Heart right ventricle (tissue), 16 donors: ENCODE measurements at regions not wholly inside any gene's neighbourhood (a gene's known extent, or its start where the extent isn't known, plus 50 kb on each side); places are given as distances from the start of the nearest gene placed in this dataset.

Experiments
- ATAC-seq, 8 donors: fragments of 200-7000 bp; cut with Tn5 transposase; one replicate each; pipeline ENCODE4 v1.9.1; 2020; ENCODE audit warnings: mild to moderate bottlenecking in 8 of 8, moderate library complexity in 8 of 8, moderate number of reproducible peaks in 1 of 8
- DNase-seq, 2 donors: peaks; one replicate each; pipeline ENCODE4 v3.0.0-alpha.2; 2020
- H3K27ac ChIP-seq, 10 donors: fragments of 200-600 bp; sonication (generic) in 2 of 10; one replicate each; pipeline versions ENCODE4 v1.5.0 to v1.8.0; 2020 to 2022; ENCODE audit warnings: mild to moderate bottlenecking in 3 of 10
- H3K27me3 ChIP-seq, 7 donors: fragments of 200-600 bp; one replicate each; pipeline ENCODE4 v1.8.0; 2021 to 2022; ENCODE audit warnings: mild to moderate bottlenecking in 2 of 7
- H3K36me3 ChIP-seq, 9 donors: fragments of 200-600 bp; sonication (generic) in 1 of 9; one replicate each; pipeline versions ENCODE4 v1.5.0 to v1.8.0; 2020 to 2022; ENCODE audit warnings: mild to moderate bottlenecking in 2 of 9
- H3K4me1 ChIP-seq, 9 donors: fragments of 200-600 bp; sonication (generic) in 1 of 9; one replicate each; pipeline versions ENCODE4 v1.5.0 to v1.8.0; 2020 to 2022; ENCODE audit warnings: mild to moderate bottlenecking in 4 of 9
- H3K4me3 ChIP-seq, 10 donors: fragments of 200-600 bp; sonication (generic) in 2 of 10; one replicate each; pipeline versions ENCODE4 v1.5.0 to v1.8.0; 2020 to 2022; ENCODE audit warnings: mild to moderate bottlenecking in 7 of 10, moderate library complexity in 2 of 10
- H3K9me3 ChIP-seq, 11 donors: fragments of 200-600 bp in 10 of 11; sonication (generic) in 2 of 11; one replicate each; pipeline versions ENCODE4 v1.5.0 to v1.8.0; 2013 to 2022; ENCODE audit warnings: mild to moderate bottlenecking in 2 of 11, control low read depth in 1 of 11, moderate library complexity in 1 of 11
- WGBS, 2 donors: extraction: QIAGEN DNeasy Blood & Tissue Kit; methylation state at CpG; one replicate each; pipeline ENCODE4 v1.1.7; 2013; ENCODE audit warnings: inconsistent platforms in 1 of 2; 5-methylcytosine and 5-hydroxymethylcytosine counted together
- intact Hi-C, 10 donors: fragments of 100-400 bp; cut with DNase I; formaldehyde crosslinking; loops; one replicate each; pipeline versions ENCODE4 v1.11.1 to v1.14.2; 2022
- TF ChIP-seq, protein P1 (sequence below), 9 donors: fragments of 200-600 bp; sonication (generic) in 2 of 9; IDR thresholded peaks; one replicate each; pipeline versions ENCODE4 v1.5.0 to v1.8.0; 2021 to 2022; ENCODE audit warnings: antibody characterized with exemption in 9 of 9, mild to moderate bottlenecking in 5 of 9, moderate library complexity in 1 of 9
- donor health status: Arrhythmogenic right ventricular cardiomyopathy.
- donor health status: ischemic (EF 13 %, LVEDD 7.1; RV severe dilation, severe dysfunction).
- donor health status: healthy with polysubstance abuse.
- donor health status: DM: no; HTN: yes; CAD: no.
- donor health status: DM: no; HTN: no; CAD: no.
- donor health status: ischemic (EF 25% LVEDD 6.9; RV normal size, moderate dysfunction).
- donor health status: ischemic (EF 25% LVEDD 5.7; RV mildly dilated, moderate dysfunction).
- donor health status: healthy.
- donor health status: DM: yes; HTN: yes; CAD: no.
- donor health status: Ischemic cardiomyopathy.
- donor health status: ischemic (EF 35%, LVEDD 5.7; RV mildly dilated, moderate dysfunction).
- donor health status: nonischemic (EF 11% LVEDD 7.7; RV severe dilation, severe dysfunction).
- donor health status: DM: yes; HTN: yes; CAD: no.
- donor health status: PGD.
- donor health status: ischemic (EF 29% LVEDD 5.4; RV normal size, mild dysfunction).
- donor health status: nonischemic (EF 23%, LVEDD 6.1; RV moderate dilation, normal function).

- ATAC-seq (no peak), DNase-seq (no peak)
- H3K4me3 ChIP-seq: no peak overlapping the region
- no peak overlapping the region for H3K27ac ChIP-seq
- H3K4me1 ChIP-seq: no peaks in the 10 kb centered on the region
- H3K36me3 ChIP-seq: no peaks in the 10 kb centered on the region
- H3K9me3 ChIP-seq: peaks cover 0 to 10% (median 0%) of the 10 kb centered on the region in 11 donors
- H3K27me3 ChIP-seq: peaks cover 0 to 18% (median 0%) of the 10 kb centered on the region in 7 donors
- intact Hi-C loops: loop anchor here in 1 of 10 donors (10.0 kb wide), 1 partner anchor 895 kb away; no protein-coding TSS in a partner anchor
- TF ChIP-seq, protein P1, sequence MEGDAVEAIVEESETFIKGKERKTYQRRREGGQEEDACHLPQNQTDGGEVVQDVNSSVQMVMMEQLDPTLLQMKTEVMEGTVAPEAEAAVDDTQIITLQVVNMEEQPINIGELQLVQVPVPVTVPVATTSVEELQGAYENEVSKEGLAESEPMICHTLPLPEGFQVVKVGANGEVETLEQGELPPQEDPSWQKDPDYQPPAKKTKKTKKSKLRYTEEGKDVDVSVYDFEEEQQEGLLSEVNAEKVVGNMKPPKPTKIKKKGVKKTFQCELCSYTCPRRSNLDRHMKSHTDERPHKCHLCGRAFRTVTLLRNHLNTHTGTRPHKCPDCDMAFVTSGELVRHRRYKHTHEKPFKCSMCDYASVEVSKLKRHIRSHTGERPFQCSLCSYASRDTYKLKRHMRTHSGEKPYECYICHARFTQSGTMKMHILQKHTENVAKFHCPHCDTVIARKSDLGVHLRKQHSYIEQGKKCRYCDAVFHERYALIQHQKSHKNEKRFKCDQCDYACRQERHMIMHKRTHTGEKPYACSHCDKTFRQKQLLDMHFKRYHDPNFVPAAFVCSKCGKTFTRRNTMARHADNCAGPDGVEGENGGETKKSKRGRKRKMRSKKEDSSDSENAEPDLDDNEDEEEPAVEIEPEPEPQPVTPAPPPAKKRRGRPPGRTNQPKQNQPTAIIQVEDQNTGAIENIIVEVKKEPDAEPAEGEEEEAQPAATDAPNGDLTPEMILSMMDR (IDR thresholded peaks at IDR 0.05): no peak
- 81 to 87% methylated on average over 11 of the region's 11 CpGs for WGBS, 2 donors
These were observed 248.4 kb upstream of the IRX2 start for GRCh38 chr5:2999926-3000325.

DNA sequence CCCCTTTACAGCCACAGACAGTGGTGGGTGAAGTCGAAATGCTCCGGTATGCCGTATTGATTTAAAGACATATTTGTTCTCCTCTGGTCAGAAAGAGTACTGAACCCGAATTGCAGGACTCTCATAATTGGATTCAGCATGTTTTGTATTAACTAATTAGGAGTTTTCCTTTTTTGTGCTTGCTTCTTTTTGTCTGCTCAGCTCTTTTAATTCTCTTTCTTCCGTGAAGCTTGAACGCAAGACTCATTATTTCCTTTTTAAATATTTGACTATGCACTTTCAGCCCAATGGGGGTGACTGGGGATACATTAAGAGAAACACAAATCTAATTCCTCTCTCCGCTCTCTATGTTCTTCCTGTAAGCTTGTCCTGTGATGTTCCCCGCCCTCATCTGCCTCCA is 246.6 kb upstream of the IRX2 start:
- intact Hi-C loops: no loop called here
- Histone ChIP-seq H3K9me3 (peaks cover 0 to 10% (median 0%) of the 10 kb centered on the region in 11 donors), H3K27ac (no peak overlapping the region), H3K4me1 (no peaks in the 10 kb centered on the region), H3K27me3 (peaks cover 0 to 22% (median 0%) of the 10 kb centered on the region in 7 donors), H3K4me3 (no peak overlapping the region), H3K36me3 (no peaks in the 10 kb centered on the region)
- WGBS, 2 donors: 88 to 90% methylated on average over 8 of the region's 8 CpGs
- TF ChIP-seq, protein P1 (IDR thresholded peaks at IDR 0.05): no peak
- no peak for DNase-seq
- ATAC-seq: no peak

DNA sequence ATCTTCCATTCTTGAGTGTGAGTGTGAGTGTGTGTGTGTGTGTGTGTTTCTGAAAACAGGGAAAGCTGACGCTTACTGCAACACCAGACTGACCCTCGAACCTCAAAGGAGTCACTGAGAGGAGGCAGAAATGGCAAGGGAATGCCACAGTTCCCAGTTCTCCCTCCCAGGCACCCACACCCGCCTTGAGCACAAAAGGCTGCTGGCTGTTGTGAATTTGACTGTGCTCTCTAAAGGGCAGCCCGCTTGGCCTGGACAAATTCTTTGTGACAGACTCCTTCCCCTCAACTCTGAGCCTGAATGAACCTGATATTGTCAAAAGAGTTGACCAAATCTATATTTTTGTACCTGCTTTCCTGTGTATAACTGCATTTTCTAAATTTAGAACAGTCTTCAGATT is 245.7 kb upstream of the IRX2 start:
- Histone ChIP-seq H3K27ac (no peak overlapping the region), H3K9me3 (peaks cover 0 to 8% (median 0%) of the 10 kb centered on the region in 11 donors), H3K4me1 (no peaks in the 10 kb centered on the region), H3K27me3 (peaks cover 0 to 29% (median 0%) of the 10 kb centered on the region in 7 donors), H3K4me3 (no peak overlapping the region), H3K36me3 (no peaks in the 10 kb centered on the region)
- intact Hi-C loops: no loop called here
- WGBS, 2 donors: 47 to 59% methylated on average over 4 of the region's 4 CpGs
- TF ChIP-seq, protein P1 (IDR thresholded peaks at IDR 0.05): no peak
- DNase-seq (no peak), ATAC-seq (no peak)

GRCh38 chr5:2996687-2997086 is 245.2 kb upstream of the IRX2 start:
- peaks cover 0 to 29% (median 0%) of the 10 kb centered on the region in 7 donors for H3K27me3 ChIP-seq
- WGBS, 2 donors: 81% methylated on average over 9 of the region's 9 CpGs
- intact Hi-C loops: no loop called here
- no peak overlapping the region for H3K4me3 ChIP-seq
- ATAC-seq: no peak
- TF ChIP-seq, protein P1 (IDR thresholded peaks at IDR 0.05): no peak
- H3K36me3 ChIP-seq: no peaks in the 10 kb centered on the region
- no peak overlapping the region for H3K27ac ChIP-seq
- H3K4me1 ChIP-seq: no peaks in the 10 kb centered on the region
- H3K9me3 ChIP-seq: peaks cover 0 to 3% (median 0%) of the 10 kb centered on the region in 11 donors
- no peak for DNase-seq
